HepG2 (cell line): ENCODE measurements at regions not wholly inside any gene's neighbourhood (a gene's known extent, or its start where the extent isn't known, plus 50 kb on each side); places are given as distances from the start of the nearest gene placed in this dataset.

Experiments used
- ATAC-seq: fragments of 200-7000 bp; cut with Tn5 transposase; 3 replicates; pipeline ENCODE4 v1.9.1; 2020; ENCODE audit warnings: mild to moderate bottlenecking, moderate library complexity
- BruUV-seq: library from RNA; stranded (reverse); fragments of 400-500 nt; replicated peaks from 2 replicates; lab custom pipeline; 2021; lab: Mats Ljungman, UMichigan
- CTCF ChIA-PET: fragments of 300-600 bp; formaldehyde crosslinking; extraction: SDS; loops from one replicate; lab custom pipeline; 2021; ENCODE audit warnings: low total read pairs, inconsistent platforms, low intra/inter-chr PET ratio; lab: Yijun Ruan, JAX
- POLR2A ChIA-PET: fragments of 350-600 bp; sonication (Branson Sonifier 250); formaldehyde crosslinking; loops from one replicate; lab custom pipeline; 2020; ENCODE audit warnings: antibody characterized with exemption, inconsistent platforms; lab: Yijun Ruan, JAX
- DNase-seq: peaks from one replicate; pipeline ENCODE4 v3.0.0-alpha.2; 2015; ENCODE audit warnings: low spot score
- FAIRE-seq: peaks from 3 replicates; lab custom pipeline; 2011; peaks lifted over from hg19 to GRCh38; lab: Jason Lieb, UNC
- H2AFZ ChIP-seq: one replicate; pipeline ENCODE4 v1.6.1; 2011; ENCODE audit warnings: low read length, inconsistent platforms
- H3K27ac ChIP-seq: fragments of 300-600 bp; 3 replicates; pipeline ENCODE4 v1.8.0; 2011; ENCODE audit warnings: mixed run types, mild to moderate bottlenecking, mixed read lengths, low read length, inconsistent platforms; ENCODE audit not compliant: insufficient read depth; ENCODE audit errors: extremely low read length
- H3K27me3 ChIP-seq, 2 experiments: fragments of 200-600 bp in 1 of 2; 2 replicates in 1 of 2; 3 replicates in 1 of 2; pipeline versions ENCODE4 v1.6.0 to v1.8.0; 2011; ENCODE audit warnings: low read length in 2 of 2, mild to moderate bottlenecking in 2 of 2, moderate library complexity in 2 of 2, inconsistent platforms in 1 of 2; ENCODE audit not compliant: insufficient read depth in 2 of 2, control insufficient read depth in 1 of 2
- H3K36me3 ChIP-seq, 2 experiments: fragments of 200-600 bp in 1 of 2; replicated peaks in 1 of 2; 2 replicates in 1 of 2; 3 replicates in 1 of 2; pipeline versions ENCODE4 v1.5.1 to v1.8.0; 2011; ENCODE audit warnings: low read length in 2 of 2, inconsistent platforms in 1 of 2; ENCODE audit not compliant: insufficient read depth in 2 of 2, control insufficient read depth in 1 of 2
- H3K4me1 ChIP-seq: 2 replicates; pipeline ENCODE4 v1.5.1; 2012; ENCODE audit warnings: low read length, inconsistent platforms; ENCODE audit not compliant: insufficient read depth
- H3K4me2 ChIP-seq: 2 replicates; pipeline ENCODE4 v1.6.0; 2011; ENCODE audit warnings: low read depth, low read length, inconsistent platforms
- H3K4me3 ChIP-seq, 3 experiments: fragments of 200-600 bp in 1 of 3; sonication (generic), shearing (Covaris generic) in 1 of 3; replicated peaks in 1 of 3; 2 replicates each; pipeline ENCODE4 v1.5.1; 2011 to 2016; ENCODE audit warnings: low read length in 3 of 3, inconsistent platforms in 2 of 3, low read depth in 2 of 3, mild to moderate bottlenecking in 2 of 3, control low read depth in 1 of 3, mixed read lengths in 1 of 3; ENCODE audit not compliant: insufficient read depth in 1 of 3
- H3K79me2 ChIP-seq: one replicate; pipeline ENCODE4 v1.6.1; 2011; ENCODE audit warnings: low read length, inconsistent platforms; ENCODE audit not compliant: insufficient read depth
- H3K9ac ChIP-seq: 2 replicates; pipeline ENCODE4 v1.6.0; 2011; ENCODE audit warnings: mild to moderate bottlenecking, low read depth, low read length, inconsistent platforms; ENCODE audit not compliant: insufficient read depth
- H3K9me3 ChIP-seq: 2 replicates; pipeline ENCODE4 v1.5.1; 2012; ENCODE audit warnings: mild to moderate bottlenecking, low read length
- H4K20me1 ChIP-seq: 2 replicates; pipeline ENCODE4 v1.6.0; 2011; ENCODE audit warnings: inconsistent platforms, mild to moderate bottlenecking, low read length, moderate library complexity; ENCODE audit not compliant: insufficient read depth
- AHDC1 ChIP-seq: sonication (generic); formaldehyde crosslinking; IDR thresholded peaks from 2 replicates; pipeline ENCODE4 v1.5.1; 2020; ENCODE audit warnings: mild to moderate bottlenecking, missing genetic modification reagents, borderline replicate concordance
- CSRNP2 ChIP-seq: sonication (generic); formaldehyde crosslinking; conservative IDR thresholded peaks from 2 replicates; pipeline ENCODE4 v1.8.0; 2022; ENCODE audit warnings: low read depth, missing genetic modification reagents
- NCOA1 ChIP-seq: sonication (generic); formaldehyde crosslinking; IDR thresholded peaks from 2 replicates; pipeline ENCODE4 v1.9.0; 2021; ENCODE audit warnings: missing genetic modification reagents
- NPAS2 ChIP-seq: sonication (generic); formaldehyde crosslinking; IDR thresholded peaks from 2 replicates; pipeline ENCODE4 v1.8.0; 2022; ENCODE audit warnings: mild to moderate bottlenecking, missing genetic modification reagents, borderline replicate concordance
- SIN3B ChIP-seq: fragments of 150-350 bp; IDR thresholded peaks from 2 replicates; pipeline ENCODE4 v1.6.1; 2014; ENCODE audit warnings: low read length
- SMYD3 ChIP-seq: sonication (generic); formaldehyde crosslinking; IDR thresholded peaks from 2 replicates; pipeline ENCODE4 v1.8.1; 2023; ENCODE audit warnings: mild to moderate bottlenecking, missing genetic modification reagents
- ZNF317 ChIP-seq: sonication (generic); formaldehyde crosslinking; IDR thresholded peaks from 2 replicates; pipeline ENCODE4 v1.5.0; 2020; ENCODE audit warnings: mild to moderate bottlenecking, missing genetic modification reagents
- ZNF552 ChIP-seq: sonication (generic); formaldehyde crosslinking; IDR thresholded peaks from 2 replicates; pipeline ENCODE4 v1.9.0; 2022; ENCODE audit warnings: missing genetic modification reagents, mild to moderate bottlenecking, borderline replicate concordance
- ZSCAN31 ChIP-seq: sonication (generic); formaldehyde crosslinking; IDR thresholded peaks from 2 replicates; pipeline ENCODE4 v1.5.0; 2020; ENCODE audit warnings: low read depth, mild to moderate bottlenecking, missing genetic modification reagents
- WGBS: methylation state at CpG from one replicate; pipeline ENCODE4 v1.1.6; 2017; ENCODE audit warnings: low lambda C conversion rate; 5-methylcytosine and 5-hydroxymethylcytosine counted together
- in situ Hi-C: cut with HindIII; loops from 2 replicates; pipeline ENCODE4 v1.10.0; 2017; ENCODE audit warnings: low pct_unique_long_range_greater_than_20kb; ENCODE audit not compliant: extremely low pct_ligation_motif_present
- intact Hi-C: fragments of 100-400 bp; cut with micrococcal nuclease; formaldehyde crosslinking; loops from one replicate; pipeline ENCODE4 v1.10.0; 2022; ENCODE audit not compliant: unreplicated experiment
- TF ChIP-seq, protein P1 (sequence below): sonication (generic); formaldehyde crosslinking; IDR thresholded peaks from 2 replicates; pipeline ENCODE4 v1.4.0; 2020; ENCODE audit warnings: mild to moderate bottlenecking, missing genetic modification reagents

- no peak overlapping the region for H3K4me3 ChIP-seq
- no peak overlapping the region for H3K9ac ChIP-seq
- FAIRE-seq: no peak
- WGBS: 100% methylated on average over 1 of the region's 2 CpGs
- ChIA-PET POLR2A (interaction anchor here (1.0 kb wide), 1 partner anchor 62 kb away, joined by 3 read pairs; no protein-coding TSS in a partner anchor), CTCF (no interaction called here)
- no peak overlapping the region for H2AFZ ChIP-seq
- no peaks in the 10 kb centered on the region for H4K20me1 ChIP-seq
- H3K9me3 ChIP-seq: no peaks in the 10 kb centered on the region
- in situ Hi-C loops: no loop called here
- no peak for ATAC-seq
- intact Hi-C loops: no loop called here
- H3K27me3 ChIP-seq: no peaks in the 10 kb centered on the region
- peaks cover 36% of the 10 kb centered on the region for H3K4me1 ChIP-seq
- H3K36me3 ChIP-seq: no peaks in the 10 kb centered on the region
- peak overlapping the region; percentile 35 for H3K27ac ChIP-seq
- H3K4me2 ChIP-seq: 0 out of 2 replicates have a peak overlapping the region, but pooled peaks have one; percentile 30
- BruUV-seq: no TSS peak
- no peaks in the 10 kb centered on the region for H3K79me2 ChIP-seq
- DNase-seq: no peak
- TF ChIP-seq NCOA1 (CRISPR knock-in tag): no peak
- no peak for TF ChIP-seq AHDC1 (CRISPR knock-in tag)
- no peak for TF ChIP-seq ZNF317 (CRISPR knock-in tag)
- no peak for TF ChIP-seq SMYD3 (CRISPR knock-in tag)
- TF ChIP-seq ZNF552: no peak
- no peak for TF ChIP-seq ZSCAN31 (CRISPR knock-in tag)
- no peak for TF ChIP-seq NPAS2 (CRISPR knock-in tag)
- TF ChIP-seq, protein P1, sequence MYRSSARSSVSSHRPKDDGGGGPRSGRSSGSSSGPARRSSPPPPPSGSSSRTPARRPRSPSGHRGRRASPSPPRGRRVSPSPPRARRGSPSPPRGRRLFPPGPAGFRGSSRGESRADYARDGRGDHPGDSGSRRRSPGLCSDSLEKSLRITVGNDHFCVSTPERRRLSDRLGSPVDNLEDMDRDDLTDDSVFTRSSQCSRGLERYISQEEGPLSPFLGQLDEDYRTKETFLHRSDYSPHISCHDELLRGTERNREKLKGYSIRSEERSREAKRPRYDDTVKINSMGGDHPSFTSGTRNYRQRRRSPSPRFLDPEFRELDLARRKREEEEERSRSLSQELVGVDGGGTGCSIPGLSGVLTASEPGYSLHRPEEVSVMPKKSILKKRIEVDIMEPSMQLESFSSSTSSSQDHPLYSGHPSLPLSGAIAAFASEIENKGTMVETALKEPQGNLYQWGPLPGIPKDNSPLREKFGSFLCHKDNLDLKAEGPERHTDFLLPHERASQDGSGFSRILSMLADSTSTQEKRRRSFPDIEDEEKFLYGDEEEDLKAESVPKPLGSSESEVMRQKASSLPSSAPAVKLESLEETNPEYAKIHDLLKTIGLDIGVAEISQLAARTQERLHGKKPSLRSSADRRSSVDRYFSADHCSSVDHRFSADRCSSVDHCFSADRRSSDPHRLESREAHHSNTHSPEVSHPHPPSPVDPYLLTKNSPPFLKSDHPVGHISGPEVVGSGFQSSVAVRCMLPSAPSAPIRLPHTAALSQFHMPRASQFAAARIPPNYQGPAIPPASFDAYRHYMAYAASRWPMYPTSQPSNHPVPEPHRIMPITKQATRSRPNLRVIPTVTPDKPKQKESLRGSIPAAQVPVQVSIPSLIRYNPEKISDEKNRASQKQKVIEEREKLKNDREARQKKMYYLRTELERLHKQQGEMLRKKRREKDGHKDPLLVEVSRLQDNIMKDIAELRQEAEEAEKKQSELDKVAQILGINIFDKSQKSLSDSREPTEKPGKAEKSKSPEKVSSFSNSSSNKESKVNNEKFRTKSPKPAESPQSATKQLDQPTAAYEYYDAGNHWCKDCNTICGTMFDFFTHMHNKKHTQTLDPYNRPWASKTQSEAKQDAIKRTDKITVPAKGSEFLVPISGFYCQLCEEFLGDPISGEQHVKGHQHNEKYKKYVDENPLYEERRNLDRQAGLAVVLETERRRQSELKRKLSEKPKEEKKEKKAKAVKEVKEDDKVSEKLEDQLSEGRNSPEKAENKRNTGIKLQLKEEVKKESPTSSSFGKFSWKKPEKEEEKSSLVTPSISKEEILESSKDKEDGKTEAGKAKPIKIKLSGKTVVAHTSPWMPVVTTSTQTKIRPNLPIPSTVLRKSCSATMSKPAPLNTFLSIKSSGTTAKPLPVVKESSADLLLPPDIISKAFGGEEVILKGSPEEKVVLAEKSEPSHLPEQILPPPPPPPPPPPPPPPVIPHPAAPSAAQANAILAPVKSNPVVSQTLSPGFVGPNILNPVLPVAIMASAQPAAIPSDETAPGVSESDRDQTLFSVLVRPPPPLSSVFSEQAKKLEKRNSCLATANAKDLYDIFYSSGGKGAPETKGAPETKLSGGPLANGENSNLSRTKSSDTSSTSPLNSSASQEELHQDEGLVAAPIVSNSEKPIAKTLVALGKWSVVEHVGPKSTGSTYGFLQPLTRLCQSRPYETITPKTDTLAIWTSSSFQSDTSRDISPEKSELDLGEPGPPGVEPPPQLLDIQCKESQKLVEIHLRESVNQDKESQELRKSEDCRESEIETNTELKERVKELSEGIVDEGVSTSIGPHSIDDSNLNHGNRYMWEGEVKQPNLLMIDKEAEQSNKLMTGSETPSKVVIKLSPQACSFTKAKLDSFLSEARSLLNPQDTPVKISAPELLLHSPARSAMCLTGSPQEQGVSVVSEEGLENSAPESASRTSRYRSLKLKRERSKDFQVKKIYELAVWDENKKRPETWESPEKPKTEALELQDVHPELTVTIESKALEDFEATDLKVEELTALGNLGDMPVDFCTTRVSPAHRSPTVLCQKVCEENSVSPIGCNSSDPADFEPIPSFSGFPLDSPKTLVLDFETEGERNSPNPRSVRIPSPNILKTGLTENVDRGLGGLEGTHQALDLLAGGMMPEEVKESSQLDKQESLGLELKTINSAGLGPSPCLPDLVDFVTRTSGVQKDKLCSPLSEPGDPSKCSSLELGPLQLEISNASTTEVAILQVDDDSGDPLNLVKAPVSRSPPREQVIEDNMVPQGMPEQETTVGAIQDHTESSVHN (CRISPR knock-in tag): no peak
- TF ChIP-seq CSRNP2: no peak
- TF ChIP-seq SIN3B: no peak
These were observed 151.4 kb upstream of the EEA1 start for GRCh38 chr12:93080452-93080851.
